HepG2 (cell line): ENCODE measurements at regions not wholly inside any gene's neighbourhood (a gene's known extent, or its start where the extent isn't known, plus 50 kb on each side); places are given as distances from the start of the nearest gene placed in this dataset.

Source experiments
- ATAC-seq: fragments of 200-7000 bp; cut with Tn5 transposase; 3 replicates; pipeline ENCODE4 v1.9.1; 2020; ENCODE audit warnings: mild to moderate bottlenecking, moderate library complexity
- BruUV-seq: library from RNA; stranded (reverse); fragments of 400-500 nt; replicated peaks from 2 replicates; lab custom pipeline; 2021; lab: Mats Ljungman, UMichigan
- CTCF ChIA-PET: fragments of 300-600 bp; formaldehyde crosslinking; extraction: SDS; loops from one replicate; lab custom pipeline; 2021; ENCODE audit warnings: low total read pairs, inconsistent platforms, low intra/inter-chr PET ratio; lab: Yijun Ruan, JAX
- POLR2A ChIA-PET: fragments of 350-600 bp; sonication (Branson Sonifier 250); formaldehyde crosslinking; loops from one replicate; lab custom pipeline; 2020; ENCODE audit warnings: antibody characterized with exemption, inconsistent platforms; lab: Yijun Ruan, JAX
- DNase-seq: peaks from one replicate; pipeline ENCODE4 v3.0.0-alpha.2; 2015; ENCODE audit warnings: low spot score
- FAIRE-seq: peaks from 3 replicates; lab custom pipeline; 2011; peaks lifted over from hg19 to GRCh38; lab: Jason Lieb, UNC
- H2AFZ ChIP-seq: one replicate; pipeline ENCODE4 v1.6.1; 2011; ENCODE audit warnings: low read length, inconsistent platforms
- H3K27ac ChIP-seq: fragments of 300-600 bp; 3 replicates; pipeline ENCODE4 v1.8.0; 2011; ENCODE audit warnings: mixed run types, mild to moderate bottlenecking, mixed read lengths, low read length, inconsistent platforms; ENCODE audit not compliant: insufficient read depth; ENCODE audit errors: extremely low read length
- H3K27me3 ChIP-seq, 2 experiments: fragments of 200-600 bp in 1 of 2; 2 replicates in 1 of 2; 3 replicates in 1 of 2; pipeline versions ENCODE4 v1.6.0 to v1.8.0; 2011; ENCODE audit warnings: low read length in 2 of 2, mild to moderate bottlenecking in 2 of 2, moderate library complexity in 2 of 2, inconsistent platforms in 1 of 2; ENCODE audit not compliant: insufficient read depth in 2 of 2, control insufficient read depth in 1 of 2
- H3K36me3 ChIP-seq, 2 experiments: fragments of 200-600 bp in 1 of 2; replicated peaks in 1 of 2; 2 replicates in 1 of 2; 3 replicates in 1 of 2; pipeline versions ENCODE4 v1.5.1 to v1.8.0; 2011; ENCODE audit warnings: low read length in 2 of 2, inconsistent platforms in 1 of 2; ENCODE audit not compliant: insufficient read depth in 2 of 2, control insufficient read depth in 1 of 2
- H3K4me1 ChIP-seq: 2 replicates; pipeline ENCODE4 v1.5.1; 2012; ENCODE audit warnings: low read length, inconsistent platforms; ENCODE audit not compliant: insufficient read depth
- H3K4me2 ChIP-seq: 2 replicates; pipeline ENCODE4 v1.6.0; 2011; ENCODE audit warnings: low read depth, low read length, inconsistent platforms
- H3K4me3 ChIP-seq, 3 experiments: fragments of 200-600 bp in 1 of 3; sonication (generic), shearing (Covaris generic) in 1 of 3; replicated peaks in 1 of 3; 2 replicates each; pipeline ENCODE4 v1.5.1; 2011 to 2016; ENCODE audit warnings: low read length in 3 of 3, inconsistent platforms in 2 of 3, low read depth in 2 of 3, mild to moderate bottlenecking in 2 of 3, control low read depth in 1 of 3, mixed read lengths in 1 of 3; ENCODE audit not compliant: insufficient read depth in 1 of 3
- H3K79me2 ChIP-seq: one replicate; pipeline ENCODE4 v1.6.1; 2011; ENCODE audit warnings: low read length, inconsistent platforms; ENCODE audit not compliant: insufficient read depth
- H3K9ac ChIP-seq: 2 replicates; pipeline ENCODE4 v1.6.0; 2011; ENCODE audit warnings: mild to moderate bottlenecking, low read depth, low read length, inconsistent platforms; ENCODE audit not compliant: insufficient read depth
- H3K9me3 ChIP-seq: 2 replicates; pipeline ENCODE4 v1.5.1; 2012; ENCODE audit warnings: mild to moderate bottlenecking, low read length
- H4K20me1 ChIP-seq: 2 replicates; pipeline ENCODE4 v1.6.0; 2011; ENCODE audit warnings: inconsistent platforms, mild to moderate bottlenecking, low read length, moderate library complexity; ENCODE audit not compliant: insufficient read depth
- BHLHE40 ChIP-seq: IDR thresholded peaks from 2 replicates; pipeline ENCODE4 v1.6.1; 2011; ENCODE audit warnings: low read length, improper control_type of control experiment
- FOSL2 ChIP-seq: sonication (generic); formaldehyde crosslinking; IDR thresholded peaks from 2 replicates; pipeline ENCODE4 v1.4.0; 2020; ENCODE audit warnings: missing genetic modification reagents
- GATAD2A ChIP-seq: IDR thresholded peaks from 2 replicates; pipeline ENCODE4 v1.6.1; 2016
- MAFK ChIP-seq, 2 experiments: IDR thresholded peaks in 1 of 2; conservative IDR thresholded peaks in 1 of 2; 2 replicates each; pipeline ENCODE4 v1.6.1; 2011; ENCODE audit warnings: improper control_type of control experiment in 2 of 2, low read length in 2 of 2
- PHF21A ChIP-seq: sonication (generic); formaldehyde crosslinking; IDR thresholded peaks from 2 replicates; pipeline ENCODE4 v1.5.0; 2020; ENCODE audit warnings: mild to moderate bottlenecking, missing genetic modification reagents
- RELA ChIP-seq: sonication (generic); formaldehyde crosslinking; IDR thresholded peaks from 2 replicates; pipeline ENCODE4 v1.4.0; 2020; ENCODE audit warnings: missing genetic modification reagents
- RORA ChIP-seq: sonication (generic); formaldehyde crosslinking; IDR thresholded peaks from 2 replicates; pipeline ENCODE4 v1.5.0; 2020; ENCODE audit warnings: mild to moderate bottlenecking, missing genetic modification reagents, moderate library complexity
- SP5 ChIP-seq: IDR thresholded peaks from 2 replicates; pipeline ENCODE4 v1.6.1; 2016; ENCODE audit warnings: low read depth, borderline replicate concordance
- ZFP41 ChIP-seq: sonication (generic); formaldehyde crosslinking; IDR thresholded peaks from 2 replicates; pipeline ENCODE4 v1.4.0; 2020; ENCODE audit warnings: mild to moderate bottlenecking, missing genetic modification reagents, borderline replicate concordance
- ZNF572 ChIP-seq: sonication (generic); formaldehyde crosslinking; IDR thresholded peaks from 2 replicates; pipeline ENCODE4 v1.5.1; 2020; ENCODE audit warnings: mild to moderate bottlenecking, missing genetic modification reagents
- ZNF737 ChIP-seq: sonication (generic); formaldehyde crosslinking; IDR thresholded peaks from 2 replicates; pipeline ENCODE4 v1.5.0; 2020; ENCODE audit warnings: missing genetic modification reagents, mild to moderate bottlenecking, borderline replicate concordance
- ZNF747 ChIP-seq: sonication (generic); formaldehyde crosslinking; IDR thresholded peaks from 2 replicates; pipeline ENCODE4 v1.8.1; 2023; ENCODE audit warnings: missing genetic modification reagents, mild to moderate bottlenecking, borderline replicate concordance
- ZNF75D ChIP-seq: sonication (generic); formaldehyde crosslinking; IDR thresholded peaks from 2 replicates; pipeline ENCODE4 v1.8.1; 2023; ENCODE audit warnings: missing genetic modification reagents, mild to moderate bottlenecking, borderline replicate concordance
- ZNF816 ChIP-seq: sonication (generic); formaldehyde crosslinking; IDR thresholded peaks from 2 replicates; pipeline ENCODE4 v1.8.0; 2022; ENCODE audit warnings: missing genetic modification reagents, mild to moderate bottlenecking, borderline replicate concordance
- ZSCAN29 ChIP-seq: sonication (generic); formaldehyde crosslinking; conservative IDR thresholded peaks from 2 replicates; pipeline ENCODE4 v1.4.0; 2020; ENCODE audit warnings: mild to moderate bottlenecking, missing genetic modification reagents
- in situ Hi-C: cut with HindIII; loops from 2 replicates; pipeline ENCODE4 v1.10.0; 2017; ENCODE audit warnings: low pct_unique_long_range_greater_than_20kb; ENCODE audit not compliant: extremely low pct_ligation_motif_present
- intact Hi-C: fragments of 100-400 bp; cut with micrococcal nuclease; formaldehyde crosslinking; loops from one replicate; pipeline ENCODE4 v1.10.0; 2022; ENCODE audit not compliant: unreplicated experiment
- TF ChIP-seq, protein P1 (sequence below): sonication (generic); formaldehyde crosslinking; IDR thresholded peaks from 2 replicates; pipeline ENCODE4 v1.8.1; 2023; ENCODE audit warnings: mild to moderate bottlenecking, missing genetic modification reagents
- TF ChIP-seq, protein P2 (sequence below): IDR thresholded peaks from 2 replicates; pipeline ENCODE4 v1.6.1; 2016; ENCODE audit warnings: missing compliant biosample characterization, missing genetic modification reagents, borderline replicate concordance

DNA sequence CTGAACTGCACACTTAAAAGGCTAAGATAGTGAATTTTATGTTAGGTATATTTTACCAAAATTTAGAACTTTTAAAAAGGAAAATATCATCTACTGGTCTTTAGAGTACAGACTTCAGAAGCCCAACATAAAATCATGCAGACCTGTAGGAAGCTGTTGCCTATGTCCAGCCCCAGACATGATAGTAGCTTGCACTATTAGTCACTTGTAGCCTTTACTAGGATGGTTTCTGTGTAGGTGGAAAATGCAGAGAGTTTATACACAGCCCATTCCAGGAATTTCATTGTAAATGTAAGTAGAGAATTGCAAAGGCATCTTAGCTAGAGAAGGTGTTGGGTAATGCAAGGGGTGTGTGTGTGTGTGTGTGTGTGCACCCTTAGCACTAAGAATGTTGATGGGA lies 640.2 kb downstream of the RNF144A start:
- intact Hi-C loops (no loop called here), in situ Hi-C loops (no loop called here)
- peaks cover 0 to 9% of the 10 kb centered on the region in 2 experiments; a peak in 1 of 5 replicates for H3K27me3 ChIP-seq
- POLR2A ChIA-PET, result no interaction called here
- no peaks in the 10 kb centered on the region for H3K36me3 ChIP-seq
- no peak for TF ChIP-seq ZSCAN29 (CRISPR knock-in tag)
- TF ChIP-seq PHF21A, result no peak
- no peak for TF ChIP-seq FOSL2
- TF ChIP-seq BHLHE40, result no peak
- no peak for TF ChIP-seq ZNF75D (CRISPR knock-in tag)
- TF ChIP-seq GATAD2A (CRISPR knock-in tag), result no peak
- TF ChIP-seq ZNF737 (CRISPR knock-in tag), result no peak
- TF ChIP-seq ZNF572 (CRISPR knock-in tag), result no peak
- no peak for TF ChIP-seq RORA
- no peak for TF ChIP-seq ZNF747
- no peak for TF ChIP-seq RELA (CRISPR knock-in tag)
- TF ChIP-seq ZNF816 (CRISPR knock-in tag), result no peak
- TF ChIP-seq ZFP41 (CRISPR knock-in tag), result no peak
- no peak for TF ChIP-seq SP5 (CRISPR knock-in tag)
- no peak for TF ChIP-seq MAFK (conservative IDR thresholded peaks at IDR 0.05 in 1 of 2, IDR thresholded peaks at IDR 0.05 in 1 of 2; ENCODE audit: low read length in 2 of 2)
- TF ChIP-seq, protein P1, sequence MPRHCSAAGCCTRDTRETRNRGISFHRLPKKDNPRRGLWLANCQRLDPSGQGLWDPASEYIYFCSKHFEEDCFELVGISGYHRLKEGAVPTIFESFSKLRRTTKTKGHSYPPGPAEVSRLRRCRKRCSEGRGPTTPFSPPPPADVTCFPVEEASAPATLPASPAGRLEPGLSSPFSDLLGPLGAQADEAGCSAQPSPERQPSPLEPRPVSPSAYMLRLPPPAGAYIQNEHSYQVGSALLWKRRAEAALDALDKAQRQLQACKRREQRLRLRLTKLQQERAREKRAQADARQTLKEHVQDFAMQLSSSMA, result no peak
- TF ChIP-seq, protein P2, sequence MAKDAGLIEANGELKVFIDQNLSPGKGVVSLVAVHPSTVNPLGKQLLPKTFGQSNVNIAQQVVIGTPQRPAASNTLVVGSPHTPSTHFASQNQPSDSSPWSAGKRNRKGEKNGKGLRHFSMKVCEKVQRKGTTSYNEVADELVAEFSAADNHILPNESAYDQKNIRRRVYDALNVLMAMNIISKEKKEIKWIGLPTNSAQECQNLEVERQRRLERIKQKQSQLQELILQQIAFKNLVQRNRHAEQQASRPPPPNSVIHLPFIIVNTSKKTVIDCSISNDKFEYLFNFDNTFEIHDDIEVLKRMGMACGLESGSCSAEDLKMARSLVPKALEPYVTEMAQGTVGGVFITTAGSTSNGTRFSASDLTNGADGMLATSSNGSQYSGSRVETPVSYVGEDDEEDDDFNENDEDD (CRISPR knock-in tag), result no peak
- no TSS peak for BruUV-seq
- ATAC-seq (no peak), FAIRE-seq (no peak), DNase-seq (no peak)
- H3K9ac ChIP-seq, result no peak overlapping the region
- H3K4me2 ChIP-seq, result no peak overlapping the region
- no peaks in the 10 kb centered on the region for H3K4me1 ChIP-seq
- no peak overlapping the region for H2AFZ ChIP-seq
- no peaks in the 10 kb centered on the region for H3K9me3 ChIP-seq
- no peaks in the 10 kb centered on the region for H3K79me2 ChIP-seq
- CTCF ChIA-PET, result no interaction called here
- H3K4me3 ChIP-seq, result no peak overlapping the region
- H4K20me1 ChIP-seq, result no peaks in the 10 kb centered on the region
- H3K27ac ChIP-seq, result no peak overlapping the region
